GM21576 (cell line): ENCODE measurements at regions not wholly inside any gene's neighbourhood (a gene's known extent, or its start where the extent isn't known, plus 50 kb on each side); places are given as distances from the start of the nearest gene placed in this dataset.
"Not testable (repeated sequence)": the region's sequence is repeated elsewhere in the genome, so short reads cannot be mapped to it uniquely, and the experiment has no call there.

Experiments
- ATAC-seq: cut with Tn5 transposase; IDR thresholded peaks from one replicate; pipeline ENCODE4 v1.9.1; 2021; ENCODE audit warnings: mild to moderate bottlenecking, moderate library complexity; ENCODE audit not compliant: unreplicated experiment

- ATAC-seq, result no peak
Observed at GRCh38 chr12:97711392-97711791, 248.8 kb downstream of the RMST start.

- ATAC-seq, result no peak
Observed at GRCh38 chr12:97713270-97713669, 250.7 kb downstream of the RMST start.

GRCh38 chr12:97714107-97714563 lies 251.5 kb downstream of the RMST start:
- ATAC-seq, result no peak

- no peak for ATAC-seq
Observed at GRCh38 chr12:97716356-97716755, 253.8 kb downstream of the RMST start.

- ATAC-seq, result not testable (repeated sequence)
Observed at GRCh38 chr12:97723801-97724200, 261.2 kb downstream of the RMST start.

GRCh38 chr12:97745406-97746101 lies 282.9 kb downstream of the RMST start:
- no peak for ATAC-seq

- ATAC-seq, result no peak
Observed at GRCh38 chr12:97748298-97748697, 285.7 kb downstream of the RMST start.

- no peak for ATAC-seq
Observed at GRCh38 chr12:97751704-97752103, 289.1 kb downstream of the RMST start.

- no peak for ATAC-seq
Observed at GRCh38 chr12:97752129-97752528, 289.5 kb downstream of the RMST start.

- ATAC-seq, result no peak
Observed at GRCh38 chr12:97753332-97753731, 290.7 kb downstream of the RMST start.

GRCh38 chr12:97754306-97754705 lies 291.7 kb downstream of the RMST start:
- ATAC-seq, result no peak

GRCh38 chr12:97756066-97756666 lies 293.6 kb downstream of the RMST start:
- no peak for ATAC-seq

GRCh38 chr12:97756741-97757140 lies 294.1 kb downstream of the RMST start:
- no peak for ATAC-seq

GRCh38 chr12:97757481-97758193 lies 295.0 kb downstream of the RMST start:
- ATAC-seq, result no peak

- no peak for ATAC-seq
Observed at GRCh38 chr12:97758194-97758501, 295.5 kb downstream of the RMST start.

GRCh38 chr12:97758586-97758985 lies 296.0 kb downstream of the RMST start:
- no peak for ATAC-seq

GRCh38 chr12:97760601-97761000 lies 298.0 kb downstream of the RMST start:
- ATAC-seq, result no peak

GRCh38 chr12:97763113-97763512 lies 300.5 kb downstream of the RMST start:
- no peak for ATAC-seq

GRCh38 chr12:97764700-97765099 lies 302.1 kb downstream of the RMST start:
- no peak for ATAC-seq

- no peak for ATAC-seq
Observed at GRCh38 chr12:97767347-97767746, 304.7 kb downstream of the RMST start.

- no peak for ATAC-seq
Observed at GRCh38 chr12:97778111-97778510, 315.5 kb downstream of the RMST start.

GRCh38 chr12:97781342-97781741 lies 318.7 kb downstream of the RMST start:
- ATAC-seq, result no peak
